Fibroblast of peridontal ligament (primary cell): ENCODE measurements at regions not wholly inside any gene's neighbourhood (a gene's known extent, or its start where the extent isn't known, plus 50 kb on each side); places are given as distances from the start of the nearest gene placed in this dataset.

Experiments
- DNase-seq: peaks from one replicate; pipeline ENCODE4 v3.0.0-alpha.2; 2010; ENCODE audit errors: extremely low read depth

DNA sequence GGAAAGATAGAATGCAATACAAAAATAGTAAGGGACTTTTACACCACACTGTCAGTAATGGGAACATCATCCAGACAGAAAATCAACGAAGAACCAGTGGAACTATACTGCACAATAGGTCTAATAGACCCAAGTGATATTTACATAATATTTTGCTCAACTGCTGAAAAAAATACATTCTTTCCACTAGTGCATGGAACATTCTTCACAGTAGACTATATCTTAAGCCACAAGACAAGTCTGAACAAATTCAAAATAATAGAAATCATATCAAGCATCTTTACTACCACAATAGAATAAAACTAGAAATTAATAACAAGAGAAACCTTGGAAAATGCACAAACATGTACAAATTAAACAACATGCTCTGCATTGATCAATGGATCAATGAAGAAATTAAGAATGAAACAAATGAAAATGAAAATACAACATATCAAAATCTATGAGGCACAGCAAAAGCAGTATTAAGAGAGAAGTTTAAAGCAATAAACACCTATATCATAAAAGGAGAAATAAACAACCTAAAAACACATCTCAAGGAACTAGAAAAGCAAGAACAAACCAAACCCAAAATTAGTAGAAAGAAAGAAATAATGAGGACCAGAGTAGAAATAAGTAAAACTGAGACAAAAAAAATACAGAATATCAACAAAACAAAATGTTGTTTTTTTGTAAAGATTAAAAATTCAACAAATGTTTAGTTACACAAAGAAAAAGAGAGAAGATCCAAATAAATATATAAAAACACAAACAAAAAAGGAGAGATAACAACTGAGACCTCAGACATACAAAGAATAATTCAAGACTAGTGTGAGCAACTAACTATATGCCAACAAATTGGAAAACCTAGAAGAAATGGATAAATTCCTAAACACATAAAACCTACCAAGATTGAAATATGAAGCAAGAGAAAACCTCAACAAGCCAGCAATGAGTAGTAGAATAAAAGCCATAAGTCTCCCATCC lies 51.5 kb upstream of the ANTXR2 start:
- DNase-seq = peak; percentile 39
